Small intestine (tissue), 7 donors: ENCODE measurements at regions not wholly inside any gene's neighbourhood (a gene's known extent, or its start where the extent isn't known, plus 50 kb on each side); places are given as distances from the start of the nearest gene placed in this dataset.

ENCODE experiments used
- DNase-seq, 2 donors: peaks; one replicate each; pipeline versions ENCODE4 v3.0.0 to v3.0.0-alpha.2; 2013
- FAIRE-seq: peaks from 2 replicates; lab custom pipeline; 2012; peaks lifted over from hg19 to GRCh38; lab: Jason Lieb, UNC
- H3K27ac ChIP-seq, 3 donors: one replicate each; pipeline ENCODE4 v1.5.1; 2013; ENCODE audit warnings: low read length in 2 of 3, mild to moderate bottlenecking in 2 of 3, control low read depth in 1 of 3, inconsistent platforms in 1 of 3, low read depth in 1 of 3, moderate library complexity in 1 of 3
- H3K27me3 ChIP-seq, 3 donors: one replicate each; pipeline ENCODE4 v1.6.1; 2013; ENCODE audit warnings: low read length in 3 of 3, inconsistent platforms in 1 of 3; ENCODE audit not compliant: control insufficient read depth in 3 of 3, insufficient read depth in 3 of 3
- H3K36me3 ChIP-seq, 3 donors: one replicate each; pipeline ENCODE4 v1.6.1; 2013; ENCODE audit warnings: low read length in 3 of 3, inconsistent platforms in 1 of 3, low read depth in 1 of 3, mild to moderate bottlenecking in 1 of 3, moderate library complexity in 1 of 3; ENCODE audit not compliant: control insufficient read depth in 3 of 3, insufficient read depth in 2 of 3
- H3K4me1 ChIP-seq, 3 donors: one replicate each; pipeline ENCODE4 v1.6.1; 2013; ENCODE audit warnings: low read length in 2 of 3, inconsistent platforms in 1 of 3, low read depth in 1 of 3, mild to moderate bottlenecking in 1 of 3, moderate library complexity in 1 of 3; ENCODE audit not compliant: control insufficient read depth in 3 of 3, insufficient read depth in 2 of 3
- H3K4me3 ChIP-seq, 3 donors: one replicate each; pipeline ENCODE4 v1.5.1; 2013; ENCODE audit warnings: low read length in 3 of 3, control low read depth in 1 of 3, inconsistent platforms in 1 of 3, low read depth in 1 of 3, mild to moderate bottlenecking in 1 of 3, moderate library complexity in 1 of 3
- H3K9me3 ChIP-seq, 2 donors: one replicate each; pipeline ENCODE4 v1.6.1; 2013; ENCODE audit warnings: low read depth in 1 of 2, low read length in 1 of 2; ENCODE audit not compliant: control insufficient read depth in 2 of 2, insufficient read depth in 1 of 2
- whole genome bisulfite sequencing, 3 donors: extraction: QIAGEN DNeasy Blood & Tissue Kit; methylation state at CpG; one replicate each; pipeline ENCODE4 v1.1.7; 2013; 5-methylcytosine and 5-hydroxymethylcytosine counted together
- donor health status: healthy with polysubstance abuse.
- donor health status: control.
- donor health status: control.
- donor health status: Bipolar disorder and iron deficiency.
- donor health status: healthy.

GRCh38 chr2:52686935-52687334 lies 1080.7 kb upstream of the CHAC2 start:
- no peak overlapping the region for H3K27ac ChIP-seq

DNA sequence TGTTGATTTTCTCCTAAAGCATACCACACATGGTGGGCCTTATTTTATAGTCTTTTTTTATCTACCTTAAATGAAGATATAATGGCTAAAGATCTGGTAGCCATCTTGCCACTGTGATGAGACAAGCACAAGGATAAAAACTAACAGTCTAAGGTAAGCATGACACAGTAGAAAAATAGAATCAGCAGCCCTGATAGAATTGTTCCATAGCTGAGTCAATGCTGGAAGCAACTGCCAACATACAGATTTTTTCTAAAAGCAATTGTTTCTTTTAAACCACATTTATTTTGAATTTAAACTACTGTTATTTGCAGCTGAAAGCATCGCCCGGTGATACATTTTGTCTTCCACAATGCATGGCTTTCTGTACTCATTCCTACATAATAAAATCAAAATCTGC lies 1091.5 kb upstream of the CHAC2 start:
- Histone ChIP-seq H3K4me1 (no peaks in the 10 kb centered on the region), H3K4me3 (no peak overlapping the region), H3K27me3 (no peaks in the 10 kb centered on the region), H3K36me3 (no peaks in the 10 kb centered on the region), H3K27ac (no peak overlapping the region), H3K9me3 (peaks cover 0 to 9% of the 10 kb centered on the region in 2 donors)
- FAIRE-seq: no peak
- DNase-seq: no peak
- 84 to 92% (median 90%) methylated on average over 2 of the region's 2 CpGs for WGBS, 3 donors

More at GRCh38 chr2:52686935-52687334, 1080.7 kb upstream of the CHAC2 start:
- Histone ChIP-seq H3K27me3 (no peaks in the 10 kb centered on the region), H3K4me3 (no peak overlapping the region), H3K4me1 (no peaks in the 10 kb centered on the region), H3K9me3 (no peaks in the 10 kb centered on the region), H3K36me3 (no peaks in the 10 kb centered on the region)
- DNase-seq (no peak), FAIRE-seq (no peak)
- WGBS, 3 donors: 39 to 70% (median 41%) methylated on average over 2 of the region's 2 CpGs

DNA sequence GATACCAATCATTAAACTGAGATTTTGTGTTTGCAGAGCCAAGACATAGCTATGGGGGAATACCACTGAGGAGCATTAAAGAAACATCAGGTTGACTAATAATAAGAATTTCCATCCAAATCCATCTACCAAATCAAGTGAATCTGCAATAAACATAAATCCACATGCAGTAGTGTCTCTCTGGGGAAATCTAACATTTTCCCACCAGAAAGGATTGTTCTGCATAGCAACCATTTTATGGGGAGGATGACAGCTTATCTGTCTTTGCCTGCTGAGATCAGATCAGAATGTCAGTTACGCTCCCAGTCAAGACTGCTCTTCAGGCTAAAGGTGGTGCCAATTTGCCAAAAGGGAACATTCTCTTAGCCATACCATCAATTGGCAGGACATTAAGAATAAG lies 1098.9 kb upstream of the CHAC2 start:
- DNase-seq: no peak
- H3K27me3 ChIP-seq: no peaks in the 10 kb centered on the region
- H3K4me1 ChIP-seq: no peaks in the 10 kb centered on the region
- WGBS, 3 donors: 86 to 91% (median 88%) methylated on average over 1 of the region's 1 CpG
- FAIRE-seq: no peak
- H3K9me3 ChIP-seq: peaks cover 0 to 4% of the 10 kb centered on the region in 2 donors
- H3K27ac ChIP-seq: no peak overlapping the region
- no peaks in the 10 kb centered on the region for H3K36me3 ChIP-seq
- no peak overlapping the region for H3K4me3 ChIP-seq

DNA sequence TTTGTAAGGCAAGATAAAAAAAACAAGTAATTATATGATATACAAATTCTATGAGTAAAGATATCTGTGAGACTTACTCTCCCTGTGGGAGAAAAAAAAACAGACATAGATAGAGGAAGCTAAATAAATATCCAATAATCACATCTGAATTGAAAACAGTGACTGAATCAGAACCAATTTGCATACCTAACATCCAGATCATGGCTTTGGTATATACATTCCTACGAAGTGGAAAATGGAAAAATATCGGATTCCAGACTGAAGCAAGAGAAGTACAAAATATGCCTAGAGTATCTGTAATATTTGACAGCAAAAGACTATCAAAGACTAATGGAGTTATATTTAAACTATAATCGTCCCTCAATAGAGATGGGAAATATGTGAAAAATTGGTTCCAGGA lies 1108.1 kb upstream of the CHAC2 start:
- peaks cover 0 to 3% of the 10 kb centered on the region in 2 donors for H3K9me3 ChIP-seq
- no peaks in the 10 kb centered on the region for H3K36me3 ChIP-seq
- no peak overlapping the region for H3K27ac ChIP-seq
- no peak overlapping the region for H3K4me3 ChIP-seq
- no peaks in the 10 kb centered on the region for H3K27me3 ChIP-seq
- no peaks in the 10 kb centered on the region for H3K4me1 ChIP-seq
- 84 to 93% (median 87%) methylated on average over 3 of the region's 3 CpGs for WGBS, 3 donors
- DNase-seq (no peak), FAIRE-seq (no peak)

- Histone ChIP-seq H3K4me1 (no peaks in the 10 kb centered on the region), H3K27ac (no peak overlapping the region), H3K27me3 (no peaks in the 10 kb centered on the region), H3K36me3 (no peaks in the 10 kb centered on the region), H3K4me3 (no peak overlapping the region), H3K9me3 (peaks cover 0 to 4% of the 10 kb centered on the region in 2 donors)
- DNase-seq: no peak
- FAIRE-seq: no peak
- WGBS, 3 donors: 3 to 27% (median 5%) methylated on average over 1 of the region's 1 CpG
Measured at GRCh38 chr2:52658598-52658997, 1109.0 kb upstream of the CHAC2 start.

DNA sequence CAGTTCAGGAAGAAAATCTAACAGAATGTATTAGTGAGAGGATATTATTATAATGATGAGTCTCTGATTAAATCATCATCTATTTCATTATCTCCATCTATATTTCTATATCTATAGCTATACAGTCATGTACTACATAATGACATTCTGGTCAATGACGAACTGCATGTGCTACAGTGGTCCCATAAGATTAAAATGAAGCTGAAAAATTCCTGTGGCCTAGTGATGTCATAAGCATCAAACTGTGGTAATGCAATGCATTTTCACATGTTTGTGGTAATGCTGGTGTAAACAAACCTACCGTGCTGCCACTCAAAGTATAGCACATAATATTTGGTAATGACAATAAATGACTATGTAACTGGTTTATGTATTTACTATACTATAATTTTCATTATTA lies 1127.9 kb upstream of the CHAC2 start:
- DNase-seq: no peak
- no peaks in the 10 kb centered on the region for H3K4me1 ChIP-seq
- peaks cover 0 to 7% of the 10 kb centered on the region in 2 donors for H3K9me3 ChIP-seq
- no peak overlapping the region for H3K4me3 ChIP-seq
- no peak overlapping the region for H3K27ac ChIP-seq
- H3K36me3 ChIP-seq: no peaks in the 10 kb centered on the region
- H3K27me3 ChIP-seq: no peaks in the 10 kb centered on the region
- 68 to 78% (median 76%) methylated on average over 2 of the region's 2 CpGs for WGBS, 3 donors
- no peak for FAIRE-seq

DNA sequence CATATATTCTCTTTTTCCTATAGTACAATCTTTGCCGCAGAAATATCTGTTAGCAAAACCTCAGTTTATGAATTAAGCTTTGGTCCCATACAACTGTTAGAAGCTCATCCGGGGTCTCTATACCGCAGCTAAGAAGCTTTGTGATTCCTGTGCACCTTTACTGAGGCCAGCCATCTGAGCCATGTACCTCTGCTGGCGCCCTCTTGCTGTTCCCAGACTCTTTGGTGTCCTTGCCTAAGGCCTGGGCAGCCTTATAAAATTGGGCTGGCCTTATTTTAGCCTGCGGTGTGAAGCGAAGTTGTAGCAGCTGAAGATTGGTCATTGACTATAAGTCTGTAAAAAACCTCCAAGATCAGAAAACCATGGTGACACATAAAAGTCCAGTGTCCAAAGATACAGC lies 1135.1 kb upstream of the CHAC2 start:
- H3K27me3 ChIP-seq: no peaks in the 10 kb centered on the region
- H3K9me3 ChIP-seq: peaks cover 0 to 9% of the 10 kb centered on the region in 2 donors
- no peak overlapping the region for H3K4me3 ChIP-seq
- FAIRE-seq: no peak
- H3K27ac ChIP-seq: no peak overlapping the region
- H3K4me1 ChIP-seq: no peaks in the 10 kb centered on the region
- 74 to 83% (median 78%) methylated on average over 6 of the region's 6 CpGs for WGBS, 3 donors
- DNase-seq: no peak
- H3K36me3 ChIP-seq: no peaks in the 10 kb centered on the region

DNA sequence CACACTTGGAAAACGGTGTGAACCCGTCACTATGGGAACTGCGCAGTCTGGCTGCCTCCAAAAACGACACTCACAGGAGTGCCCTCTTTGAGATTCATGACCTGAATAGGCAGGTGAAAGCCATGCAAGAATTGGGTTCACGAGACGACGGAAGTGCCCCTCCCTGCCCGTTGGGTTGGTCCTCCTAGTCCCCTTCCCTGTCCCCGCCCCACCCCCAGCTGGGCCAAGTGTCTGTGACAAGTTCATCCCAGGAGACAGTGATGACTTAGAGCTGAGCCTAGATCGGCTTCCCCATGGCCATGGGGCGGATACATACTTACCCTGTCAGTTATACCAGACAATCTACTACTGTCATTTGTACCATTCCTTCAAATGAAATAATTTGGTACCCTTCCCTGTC lies 1137.7 kb upstream of the CHAC2 start:
- Histone ChIP-seq H3K27me3 (no peaks in the 10 kb centered on the region), H3K4me3 (no peak overlapping the region), H3K27ac (no peak overlapping the region), H3K4me1 (no peaks in the 10 kb centered on the region), H3K9me3 (peaks cover 0 to 9% of the 10 kb centered on the region in 2 donors), H3K36me3 (no peaks in the 10 kb centered on the region)
- WGBS, 3 donors: 86 to 97% (median 94%) methylated on average over 11 of the region's 11 CpGs
- DNase-seq: no peak
- no peak for FAIRE-seq

DNA sequence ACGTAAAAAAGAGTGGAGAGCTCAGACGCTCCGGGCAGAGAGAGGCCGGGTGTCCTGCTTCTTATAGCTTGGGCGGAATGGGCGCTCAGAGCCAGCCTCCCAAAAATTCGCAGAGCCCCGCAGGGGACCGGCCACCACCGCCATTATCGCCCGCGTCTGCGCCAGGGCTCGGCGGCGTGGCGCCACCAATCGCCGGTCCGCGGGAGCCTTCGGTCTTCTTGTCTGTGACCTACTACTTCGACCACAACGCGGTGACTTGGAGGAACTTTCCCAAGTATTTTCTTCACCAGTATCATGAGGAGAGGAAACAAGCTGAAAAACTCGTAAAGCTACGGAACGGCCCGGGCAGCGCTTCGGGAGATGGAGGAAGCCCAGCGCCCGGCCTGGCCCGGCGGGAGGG lies 1138.1 kb upstream of the CHAC2 start:
- Histone ChIP-seq H3K4me1 (no peaks in the 10 kb centered on the region), H3K9me3 (peaks cover 0 to 9% of the 10 kb centered on the region in 2 donors), H3K27me3 (no peaks in the 10 kb centered on the region), H3K36me3 (no peaks in the 10 kb centered on the region), H3K27ac (no peak overlapping the region), H3K4me3 (no peak overlapping the region)
- 96 to 97% (median 97%) methylated on average over 36 of the region's 36 CpGs for WGBS, 3 donors
- no peak for DNase-seq
- FAIRE-seq: no peak
